SIG-M5 (cell line): ENCODE measurements at regions not wholly inside any gene's neighbourhood (a gene's known extent, or its start where the extent isn't known, plus 50 kb on each side); places are given as distances from the start of the nearest gene placed in this dataset.
"Not testable (repeated sequence)": the region's sequence is repeated elsewhere in the genome, so short reads cannot be mapped to it uniquely, and the experiment has no call there.

Experiments
- DNase-seq: peaks from one replicate; lab custom pipeline; 2025; lab: John Stamatoyannopoulos, UW

DNA sequence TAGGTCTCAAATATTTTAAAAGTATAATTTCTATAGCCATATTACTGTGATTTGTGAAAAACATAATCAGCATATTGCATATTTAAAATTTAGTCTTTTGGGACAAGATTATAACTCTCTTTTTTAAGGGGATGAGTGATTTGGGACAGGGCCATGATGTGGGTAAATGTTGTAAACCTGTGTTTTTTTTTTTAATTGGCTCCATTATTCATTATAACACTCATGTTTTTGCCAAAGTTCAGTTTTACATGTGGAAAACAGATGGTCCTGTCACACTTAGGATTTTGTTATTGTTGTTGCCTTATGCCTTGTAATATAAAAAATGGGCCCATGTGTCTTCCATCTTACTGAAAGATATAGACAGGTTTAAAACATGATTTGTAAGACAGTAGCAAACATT, 1413.5 kb upstream of the RAG2 start:
- no peak for DNase-seq

DNA sequence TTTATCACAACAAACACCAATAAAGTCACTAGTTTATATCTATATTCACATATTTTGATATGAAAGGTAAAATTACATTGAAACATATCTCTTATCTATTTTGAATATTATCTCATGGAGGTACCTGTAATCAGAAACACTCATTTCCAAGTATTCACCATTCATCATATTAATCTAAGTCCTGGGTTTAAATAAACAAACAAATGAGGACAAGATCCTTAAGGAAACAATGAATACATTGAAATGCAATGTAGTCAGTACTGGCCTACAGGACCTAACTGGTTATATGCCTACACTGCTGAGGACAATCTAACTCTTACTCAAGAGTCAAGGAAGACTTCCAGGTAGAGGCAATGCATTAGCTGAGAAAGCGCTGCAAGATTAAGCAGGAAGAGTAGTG, 1411.9 kb upstream of the RAG2 start:
- DNase-seq: no peak

DNA sequence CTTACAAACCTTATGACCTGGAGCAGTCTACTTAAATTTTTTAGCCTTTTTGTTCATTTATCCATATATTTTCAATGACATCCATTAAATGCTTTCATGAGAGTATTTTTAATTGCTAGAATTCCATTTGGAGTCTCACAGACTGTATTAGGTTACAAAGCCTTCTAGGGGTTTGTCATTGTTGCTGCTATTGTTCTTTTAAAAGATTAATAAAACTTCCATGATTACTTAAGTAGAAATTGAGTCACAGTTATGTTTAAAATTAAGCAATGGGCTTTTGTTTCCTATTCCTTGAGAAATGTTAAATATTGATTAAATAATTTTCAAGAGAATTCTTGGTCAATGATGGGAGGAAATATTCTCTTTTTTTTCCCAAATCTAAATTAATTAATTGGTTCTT, 1408.4 kb upstream of the RAG2 start:
- no peak for DNase-seq

DNA sequence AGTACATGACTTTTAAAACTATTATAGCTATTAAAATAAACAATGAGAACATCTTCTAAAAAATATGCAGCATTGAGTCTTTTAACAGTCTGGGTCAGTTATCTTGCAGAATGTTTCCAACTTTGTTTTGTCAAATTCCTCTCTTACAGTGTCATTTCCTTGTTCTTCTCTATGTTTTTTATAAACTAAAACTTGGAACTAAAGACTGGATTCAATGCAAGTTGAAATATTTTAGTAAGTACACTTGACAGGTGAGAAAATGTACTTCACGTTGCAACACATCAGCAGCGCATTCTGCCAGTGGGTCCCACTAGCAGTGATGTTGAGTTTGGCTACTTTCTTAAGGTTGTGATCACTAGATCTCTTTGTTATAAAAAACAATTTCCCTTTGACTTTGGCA, 1407.6 kb upstream of the RAG2 start:
- no peak for DNase-seq

DNA sequence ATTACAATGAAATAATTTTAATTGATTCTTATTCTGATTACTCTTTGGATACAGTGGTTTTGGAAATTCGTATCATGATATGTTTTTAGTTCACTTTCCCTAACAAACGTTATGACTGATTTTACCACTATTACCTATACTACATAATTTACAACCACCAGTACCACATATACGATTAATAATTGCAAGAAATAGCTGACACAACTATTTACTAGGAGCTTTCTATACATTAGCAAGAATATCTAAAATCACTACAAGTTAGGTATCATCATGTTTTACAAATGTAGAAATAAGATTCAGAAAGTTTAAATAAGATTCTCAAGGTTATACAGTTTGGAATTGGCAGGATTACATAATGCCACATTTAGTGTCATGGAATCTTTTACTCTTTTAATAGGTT, 1401.1 kb upstream of the RAG2 start:
- no peak for DNase-seq

DNA sequence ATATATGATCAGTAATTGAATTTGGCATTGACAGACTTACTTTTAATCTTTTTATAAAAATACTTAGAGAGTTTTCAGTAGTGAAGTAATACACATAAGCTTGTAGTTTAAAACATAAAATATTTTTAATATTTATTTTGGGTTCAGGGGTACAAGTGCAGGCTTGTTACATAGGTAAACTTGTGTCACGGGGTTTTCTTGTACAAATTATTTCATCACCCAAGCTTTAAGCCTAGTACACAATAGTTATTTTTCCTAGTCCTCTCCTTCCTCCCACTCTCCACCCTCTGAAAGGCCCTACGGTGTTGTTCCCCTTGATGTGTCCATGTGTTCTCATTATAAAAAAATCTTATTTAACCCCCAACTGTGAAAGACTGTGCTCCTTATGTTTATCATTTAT, 1397.8 kb upstream of the RAG2 start:
- DNase-seq: no peak

DNA sequence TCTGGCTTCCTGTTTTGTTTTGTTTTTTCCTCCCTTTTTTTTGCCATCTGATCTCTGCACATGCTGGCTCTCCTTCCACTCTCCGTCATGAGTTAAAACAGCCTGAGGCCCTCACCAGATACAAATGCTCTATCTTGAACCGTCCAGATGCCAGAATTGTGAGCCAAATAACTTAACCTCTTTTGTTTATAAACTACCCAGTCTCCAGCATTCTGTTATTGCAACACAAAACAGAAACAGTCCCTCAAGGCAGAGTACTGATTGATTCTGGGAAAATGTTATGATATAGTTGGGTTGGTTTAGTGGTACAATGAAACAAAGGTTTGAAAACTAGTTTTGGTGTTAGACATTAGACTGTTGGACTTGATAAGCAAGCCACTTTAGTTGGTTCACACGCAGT, 1390.0 kb upstream of the RAG2 start:
- no peak for DNase-seq

DNA sequence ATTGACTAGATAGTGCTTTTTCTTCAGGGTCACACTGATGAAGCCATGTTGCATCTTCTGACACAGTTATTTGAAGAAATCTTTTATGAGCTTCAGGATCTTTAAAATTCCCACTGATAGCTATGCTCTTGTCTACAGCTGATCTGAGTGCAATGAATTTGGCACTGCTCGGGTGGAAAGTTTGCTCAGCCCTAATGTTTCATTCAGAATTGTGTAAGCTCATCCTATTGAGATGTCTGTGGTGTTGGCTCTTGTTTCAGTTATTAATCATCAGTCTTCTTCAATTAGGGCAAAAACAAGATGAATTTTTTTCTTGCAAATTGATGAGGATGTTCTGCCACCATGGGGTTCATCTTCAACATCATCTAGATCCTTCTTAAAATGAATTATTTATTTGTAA, 1387.0 kb upstream of the RAG2 start:
- DNase-seq: no peak

DNA sequence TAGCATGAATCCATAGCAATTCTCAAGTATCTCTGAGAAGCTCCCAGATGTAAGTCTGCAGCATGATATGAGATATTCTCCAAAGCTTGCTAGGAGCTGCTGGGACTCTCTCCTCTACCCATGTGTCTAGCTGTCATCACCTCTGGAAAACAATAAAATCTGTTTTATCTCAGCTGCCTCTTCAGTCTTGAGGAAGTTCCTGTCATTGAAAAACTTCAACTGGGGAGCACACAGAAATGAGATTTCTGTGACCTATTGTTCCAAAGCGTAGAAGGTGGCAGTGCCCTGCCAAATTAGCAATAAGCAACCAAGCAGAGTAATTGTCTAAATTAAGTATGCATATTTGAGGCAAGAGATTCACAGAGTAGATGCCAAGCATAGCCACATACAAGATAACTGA, 1380.6 kb upstream of the RAG2 start:
- DNase-seq: no peak

DNA sequence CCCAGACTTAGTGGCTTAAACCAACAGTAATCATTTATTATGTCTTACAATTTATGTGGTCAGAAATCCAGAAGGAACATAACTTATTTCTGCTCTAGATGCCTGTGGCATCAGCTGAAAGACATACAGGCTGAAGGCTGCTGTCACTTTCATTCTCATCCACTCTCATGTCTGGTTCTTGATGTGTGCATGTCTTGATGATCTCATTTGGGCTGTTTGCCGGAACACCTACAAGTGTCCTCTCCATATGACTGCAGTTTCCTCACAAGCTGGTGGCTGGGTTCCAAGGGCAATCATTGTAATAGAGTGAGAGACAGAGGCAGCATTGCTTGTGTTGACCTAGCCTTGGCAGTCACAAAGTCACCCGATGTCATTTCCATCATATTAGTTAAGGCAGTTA, 1375.9 kb upstream of the RAG2 start:
- DNase-seq: no peak

DNA sequence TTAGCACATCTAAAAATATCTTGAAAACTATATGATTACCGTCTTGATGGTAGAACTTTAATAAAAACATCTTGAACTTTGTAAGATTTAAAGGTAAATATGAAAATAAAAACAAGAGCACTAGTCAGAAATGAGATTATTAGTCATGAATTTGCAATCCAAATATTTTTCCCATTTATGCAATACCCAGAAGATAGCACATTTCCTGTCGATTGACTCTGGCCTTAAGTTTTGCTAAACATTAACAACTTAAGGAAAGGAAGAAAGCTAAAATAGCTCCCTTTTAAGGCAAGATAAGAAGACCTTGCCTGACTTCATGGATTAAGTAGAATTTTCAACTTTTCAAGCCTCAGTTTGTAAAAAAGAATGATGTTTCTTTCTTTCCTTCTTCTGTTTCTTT, 1374.7 kb upstream of the RAG2 start:
- DNase-seq: no peak

DNA sequence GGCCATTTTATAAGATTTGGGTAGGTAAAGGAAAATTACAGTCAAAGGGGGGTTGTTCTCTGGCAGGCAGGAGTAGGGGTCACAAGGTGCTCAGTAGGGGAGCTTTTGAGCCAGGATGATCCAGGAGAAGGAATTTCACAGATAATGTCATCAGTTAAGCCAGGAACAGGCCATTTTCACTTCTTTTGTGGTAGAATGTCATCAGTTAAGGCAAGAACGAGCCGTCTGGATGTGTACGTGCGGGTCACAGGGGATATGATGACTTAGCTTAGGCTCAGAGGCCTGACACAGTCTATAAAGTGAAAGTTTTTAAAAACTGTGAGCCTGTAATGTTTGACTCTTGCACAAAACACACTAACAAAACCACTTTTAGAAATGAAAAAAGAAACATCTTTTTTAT, 1371.3 kb upstream of the RAG2 start:
- not testable (repeated sequence) for DNase-seq

DNA sequence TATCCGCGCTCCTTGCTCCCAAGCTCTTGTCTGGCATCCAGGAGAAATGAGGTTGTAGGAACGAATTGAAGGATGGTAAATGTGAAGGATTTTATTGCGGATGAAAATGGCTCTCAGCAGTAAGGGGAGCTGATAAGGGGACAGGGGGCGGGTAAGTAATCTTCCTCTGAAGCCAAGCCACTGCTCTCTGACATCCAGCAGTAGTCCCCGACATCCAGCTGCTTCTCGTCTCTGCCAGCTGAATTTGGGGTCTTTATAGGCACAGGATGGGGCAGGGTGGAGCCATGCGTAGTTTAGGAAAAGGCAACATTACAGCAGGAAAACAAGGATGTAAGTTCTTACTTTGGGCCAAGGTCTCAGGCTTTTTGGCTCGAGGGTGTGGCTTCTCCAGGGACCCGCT, 1370.1 kb upstream of the RAG2 start:
- no peak for DNase-seq

DNA sequence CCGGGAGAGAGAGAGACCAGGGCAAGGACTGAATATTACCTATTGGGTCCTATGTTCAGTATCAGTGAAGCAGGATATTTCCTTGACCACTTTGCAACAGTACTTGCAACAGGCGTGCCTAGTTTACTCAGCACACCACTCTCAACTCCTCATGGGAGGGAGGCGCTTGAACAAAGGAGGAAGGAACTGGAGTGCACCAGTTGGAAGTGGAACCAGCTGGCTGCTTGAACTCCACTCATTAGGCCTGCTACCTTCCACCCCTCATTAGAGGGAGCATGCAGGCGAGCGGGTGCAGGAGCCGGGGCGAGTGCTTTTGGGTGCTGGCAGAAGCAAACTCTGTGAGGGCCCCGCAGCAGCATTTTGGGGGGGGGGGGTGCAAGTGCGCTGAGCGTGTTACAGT, 1369.6 kb upstream of the RAG2 start:
- no peak for DNase-seq

DNA sequence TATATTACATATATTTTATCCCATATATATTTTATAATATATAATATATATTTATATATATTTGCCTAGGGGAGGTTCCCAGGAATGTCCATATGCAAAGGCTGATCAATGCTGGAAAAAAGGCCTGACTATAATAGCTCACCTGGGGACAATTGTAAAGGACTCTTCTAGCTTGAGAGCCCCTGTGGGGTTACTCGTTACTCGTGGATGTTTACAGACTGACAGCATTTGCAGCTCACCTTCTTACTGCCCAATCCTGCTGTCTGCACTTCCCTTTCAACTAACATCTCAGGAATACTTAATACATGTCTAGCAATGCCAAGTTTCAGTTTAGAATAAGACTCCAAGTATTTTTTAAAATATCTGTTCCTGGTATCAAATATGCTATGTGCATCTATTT, 1365.4 kb upstream of the RAG2 start:
- no peak for DNase-seq

DNA sequence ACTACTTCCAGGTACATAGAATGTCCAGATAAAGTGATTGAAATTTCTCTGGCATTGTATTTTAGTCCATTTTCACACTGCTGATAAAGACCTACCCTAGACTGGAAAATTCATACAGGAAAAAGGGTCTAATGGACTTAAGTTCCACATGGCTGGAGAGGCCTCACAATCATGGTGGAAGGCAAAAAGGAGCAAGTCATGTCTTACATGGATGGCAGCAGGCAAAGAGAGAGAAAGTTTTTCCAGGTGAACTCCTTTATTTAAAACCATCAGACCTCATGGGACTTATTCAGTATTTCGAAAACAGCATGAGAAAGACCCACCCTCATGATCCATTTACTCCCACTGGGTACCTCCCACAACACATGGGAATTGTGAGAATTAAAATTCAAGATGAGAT, 1359.7 kb upstream of the RAG2 start:
- DNase-seq: no peak

DNA sequence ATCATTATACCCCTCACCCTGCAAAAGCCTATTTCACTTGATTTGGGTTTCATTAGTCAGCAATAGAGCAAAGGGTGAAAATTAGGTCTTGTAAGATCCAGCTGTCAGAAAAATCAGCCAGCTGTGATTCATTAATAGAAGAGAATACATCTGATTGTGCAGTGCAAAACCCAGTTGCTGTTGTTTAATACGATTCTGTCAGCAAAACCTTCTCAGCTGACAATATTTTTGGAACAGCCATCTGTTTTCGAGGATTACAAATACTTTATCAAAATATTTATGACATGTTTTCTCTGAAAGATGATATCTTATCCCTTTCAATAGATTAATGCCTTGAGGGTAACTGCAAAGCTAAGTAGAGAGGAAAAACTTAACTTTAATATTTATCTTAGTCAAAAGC, 1354.0 kb upstream of the RAG2 start:
- DNase-seq: no peak

DNA sequence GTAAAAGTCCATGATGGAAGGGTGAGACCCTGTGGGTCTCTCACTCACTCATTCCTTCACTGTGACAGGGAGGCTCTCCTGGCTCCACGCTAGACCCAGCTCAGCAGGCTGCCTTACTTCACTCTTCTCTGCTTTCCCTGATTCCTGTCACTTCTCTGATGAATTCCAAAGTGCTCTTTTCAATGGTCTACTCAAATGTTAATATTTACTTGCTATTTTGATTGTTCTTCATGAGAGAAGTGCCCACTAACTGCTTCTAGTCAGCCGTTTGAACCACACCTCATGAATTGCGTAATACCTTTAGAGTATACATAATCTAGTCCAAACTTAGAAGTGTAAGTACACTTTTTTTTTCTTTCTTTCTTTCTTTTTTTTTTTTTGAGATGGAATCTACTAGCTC, 1350.2 kb upstream of the RAG2 start:
- no peak for DNase-seq

DNA sequence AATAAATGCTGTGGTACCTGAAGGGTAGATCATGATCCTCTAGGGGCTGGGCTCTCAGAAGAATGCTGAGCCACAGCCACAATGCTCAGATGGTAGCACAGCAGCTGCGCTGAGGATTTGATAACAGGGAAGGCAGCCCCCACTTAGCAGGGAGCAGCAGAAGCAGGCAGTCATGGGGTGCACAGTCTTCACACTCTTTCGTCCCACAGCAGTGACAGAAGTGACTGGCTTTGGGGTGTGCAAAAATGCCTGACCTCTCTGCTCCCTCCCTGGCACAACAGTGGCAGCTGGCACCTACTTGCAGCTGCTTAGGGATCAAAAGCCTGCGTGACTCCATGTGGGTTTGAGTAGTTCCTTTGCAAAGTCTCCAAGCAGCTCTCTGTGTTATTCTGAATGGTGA, 1349.8 kb upstream of the RAG2 start:
- DNase-seq: no peak

DNA sequence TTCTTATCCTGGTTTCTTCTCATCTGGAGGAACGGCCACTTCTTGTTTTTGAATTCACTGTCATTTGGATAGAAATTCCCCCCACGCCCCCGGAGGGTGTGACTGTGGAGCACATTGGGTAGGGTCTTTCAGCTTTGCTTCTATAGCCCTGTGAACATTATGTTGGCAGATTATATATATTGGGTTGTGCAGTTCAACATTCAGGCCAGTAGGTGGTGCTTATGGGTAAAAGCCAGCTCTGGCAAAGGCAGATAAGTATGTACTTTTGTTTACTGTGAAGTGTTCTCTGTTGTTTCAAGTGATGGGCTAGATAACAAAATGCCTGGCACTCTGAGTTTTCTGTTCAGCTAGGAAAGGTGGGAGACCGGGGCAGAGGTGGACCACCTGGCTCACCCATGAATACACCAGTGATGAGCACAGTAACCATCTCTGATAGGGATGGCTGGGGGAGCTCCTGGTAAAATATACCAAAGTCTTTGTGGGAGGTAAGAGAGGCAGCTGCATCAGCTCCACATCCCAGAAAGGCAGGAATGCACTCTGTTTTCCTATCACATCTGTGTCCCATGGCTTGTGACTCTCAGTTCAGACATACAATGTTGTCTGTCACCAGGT, 1348.2 kb upstream of the RAG2 start:
- DNase-seq: no peak

DNA sequence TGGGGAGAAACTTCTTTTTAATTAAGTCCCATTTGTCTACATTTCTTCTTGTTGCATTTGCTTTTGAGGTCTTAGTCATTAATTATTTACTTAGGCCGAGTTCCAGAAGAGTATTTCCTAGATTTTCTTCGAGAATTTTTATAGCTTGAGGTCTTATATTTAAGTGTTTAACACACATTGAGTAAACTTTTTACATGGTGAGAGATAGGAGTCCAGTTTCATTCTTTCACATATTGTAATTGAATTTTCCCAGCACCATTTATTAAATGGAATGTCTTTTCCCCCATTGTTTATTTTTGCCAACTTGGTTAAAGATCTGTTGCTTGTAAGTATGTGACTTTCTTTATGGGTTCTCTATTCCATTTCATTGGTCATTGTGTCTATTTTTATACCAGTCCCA, 1344.0 kb upstream of the RAG2 start:
- no peak for DNase-seq

DNA sequence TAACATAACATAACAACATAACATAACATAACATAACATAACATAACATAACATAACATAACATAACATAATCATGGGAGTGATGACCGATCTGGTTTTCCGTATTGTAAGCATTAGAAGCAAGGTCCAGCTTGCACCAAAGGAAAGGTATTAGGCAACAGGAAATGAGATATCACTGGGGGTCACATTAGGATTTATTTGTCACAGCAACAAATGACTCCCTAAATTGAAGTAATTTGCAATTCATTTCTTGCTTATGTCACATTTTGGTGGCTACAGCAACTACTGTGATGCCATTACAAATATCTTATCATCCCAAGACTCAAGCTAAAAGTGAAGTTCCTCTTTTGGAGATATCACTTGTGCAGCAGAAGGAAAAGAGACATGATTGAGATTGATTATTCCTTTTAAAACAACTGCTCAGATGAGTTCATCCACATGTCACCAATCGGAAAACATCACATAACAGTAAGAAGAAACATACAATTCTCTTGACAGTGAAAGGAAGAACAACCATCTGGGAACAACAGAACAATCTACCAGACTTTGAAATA, 1331.1 kb upstream of the RAG2 start:
- no peak for DNase-seq

DNA sequence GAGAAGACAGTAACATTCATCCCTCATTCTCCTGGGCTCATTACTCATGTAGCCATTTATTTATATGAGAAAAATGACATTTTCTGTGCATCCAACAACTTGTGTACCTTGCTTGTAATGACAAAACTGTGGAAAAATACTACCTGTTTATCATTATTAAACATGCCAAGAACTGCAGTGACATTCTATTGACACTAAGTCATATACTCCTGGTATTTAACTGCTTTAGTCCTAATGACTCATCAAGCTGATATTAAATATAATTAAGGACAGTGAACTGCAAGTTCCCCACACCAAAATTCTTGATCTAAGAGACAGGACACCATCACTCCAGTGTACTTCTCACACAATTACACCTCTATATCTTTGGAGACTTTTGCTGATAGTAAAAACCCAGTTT, 1328.7 kb upstream of the RAG2 start:
- DNase-seq: no peak

DNA sequence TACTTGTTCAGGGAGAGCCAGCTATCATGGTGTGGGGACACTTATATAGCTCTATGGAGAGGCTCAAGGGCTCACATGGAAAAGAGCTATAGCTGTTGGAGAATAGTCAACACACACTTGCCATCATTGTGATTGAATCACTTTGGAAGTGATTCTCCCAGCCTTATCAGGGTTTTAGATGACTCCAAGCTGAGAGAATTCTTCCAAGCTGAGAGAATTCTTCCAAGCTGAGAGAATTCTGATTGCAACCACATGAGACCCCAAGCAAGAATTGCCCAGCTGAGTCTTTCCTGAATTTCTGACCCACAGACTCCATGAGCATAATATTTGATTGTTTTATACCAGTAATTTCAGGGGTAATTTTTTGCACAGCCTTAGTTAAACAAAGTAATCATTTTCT, 1318.3 kb upstream of the RAG2 start:
- DNase-seq: no peak

DNA sequence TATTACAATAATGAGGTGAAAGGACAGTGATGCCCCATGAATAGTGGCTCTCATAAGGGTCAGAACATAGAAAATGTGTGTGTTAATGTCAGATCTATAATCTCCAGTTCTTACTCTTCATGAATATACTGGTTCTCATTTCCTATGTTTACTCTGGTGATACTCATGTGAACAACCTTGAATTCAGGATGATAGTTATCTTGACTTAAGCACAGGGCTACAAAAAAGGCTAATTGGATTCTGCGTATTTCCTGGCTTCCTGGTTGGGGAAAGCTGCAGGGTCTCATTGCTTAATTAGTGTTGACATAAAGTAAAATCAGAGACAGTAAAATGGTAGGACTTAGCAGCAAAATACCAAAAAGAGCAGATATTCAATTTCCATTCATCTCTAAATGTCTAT, 1316.8 kb upstream of the RAG2 start:
- DNase-seq: no peak
